Ascending aorta (tissue), 2 donors: ENCODE measurements at regions not wholly inside any gene's neighbourhood (a gene's known extent, or its start where the extent isn't known, plus 50 kb on each side); places are given as distances from the start of the nearest gene placed in this dataset.
"Not testable (repeated sequence)": the region's sequence is repeated elsewhere in the genome, so short reads cannot be mapped to it uniquely, and the experiment has no call there.

Source experiments
- DNase-seq, 2 donors: peaks; one replicate each; pipeline ENCODE4 v3.0.0-alpha.2; 2019; ENCODE audit warnings: low spot score in 2 of 2
- H3K27ac ChIP-seq, 2 donors: fragments of 200-600 bp; sonication (generic); one replicate each; pipeline ENCODE4 v1.5.1; 2016 to 2017; ENCODE audit warnings: mild to moderate bottlenecking in 1 of 2
- H3K27me3 ChIP-seq: fragments of 200-600 bp; sonication (generic); one replicate; pipeline ENCODE4 v1.5.1; 2017
- H3K36me3 ChIP-seq, 2 donors: fragments of 200-600 bp; sonication (generic); one replicate each; pipeline ENCODE4 v1.5.1; 2016
- H3K4me1 ChIP-seq, 2 donors: fragments of 200-600 bp; sonication (generic); one replicate each; pipeline ENCODE4 v1.5.1; 2016 to 2017; ENCODE audit warnings: mild to moderate bottlenecking in 1 of 2
- H3K4me3 ChIP-seq, 2 donors: fragments of 200-600 bp; sonication (generic); one replicate each; pipeline ENCODE4 v1.5.1; 2016 to 2017; ENCODE audit warnings: mild to moderate bottlenecking in 1 of 2
- H3K9me3 ChIP-seq, 2 donors: fragments of 200-600 bp; sonication (generic); one replicate each; pipeline ENCODE4 v1.5.1; 2016
- CTCF ChIP-seq, 3 experiments: fragments of 200-600 bp in 2 of 3; fragments of 450-650 bp in 1 of 3; sonication (generic) in 2 of 3; IDR thresholded peaks; one replicate each; pipeline ENCODE4 v1.5.1; 2016 to 2019; ENCODE audit warnings: antibody characterized with exemption in 3 of 3, mild to moderate bottlenecking in 1 of 3, moderate library complexity in 1 of 3
- intact Hi-C: fragments of 100-400 bp; cut with DNase I; formaldehyde crosslinking; loops from one replicate; pipeline ENCODE4 v1.15.1; 2023

GRCh38 chr1:221543529-221544120 lies 198.3 kb downstream of the DUSP10 start:
- Histone ChIP-seq H3K36me3 (no peaks in the 10 kb centered on the region), H3K4me1 (no peaks in the 10 kb centered on the region), H3K27ac (no peak overlapping the region), H3K27me3 (no peaks in the 10 kb centered on the region), H3K4me3 (no peak overlapping the region), H3K9me3 (no peaks in the 10 kb centered on the region)
- DNase-seq: no peak
- intact Hi-C loops: no loop called here
- TF ChIP-seq CTCF (IDR thresholded peaks at IDR 0.05): peak in 2 of 3 experiments; percentile 5 to 30

- H3K9me3 ChIP-seq: no peaks in the 10 kb centered on the region
- no peaks in the 10 kb centered on the region for H3K4me1 ChIP-seq
- H3K4me3 ChIP-seq: no peak overlapping the region
- no peaks in the 10 kb centered on the region for H3K36me3 ChIP-seq
- intact Hi-C loops: no loop called here
- no peak for TF ChIP-seq CTCF (IDR thresholded peaks at IDR 0.05)
- no peak overlapping the region for H3K27ac ChIP-seq
- no peak for DNase-seq
- no peaks in the 10 kb centered on the region for H3K27me3 ChIP-seq
Observed at GRCh38 chr1:221548942-221549341, 192.9 kb downstream of the DUSP10 start.

- H3K36me3 ChIP-seq: no peaks in the 10 kb centered on the region
- intact Hi-C loops: no loop called here
- H3K27me3 ChIP-seq: no peaks in the 10 kb centered on the region
- H3K27ac ChIP-seq: no peak overlapping the region
- TF ChIP-seq CTCF (IDR thresholded peaks at IDR 0.05): no peak
- H3K4me3 ChIP-seq: no peak overlapping the region
- DNase-seq: no peak
- no peaks in the 10 kb centered on the region for H3K4me1 ChIP-seq
- H3K9me3 ChIP-seq: no peaks in the 10 kb centered on the region
Observed at GRCh38 chr1:221549815-221550214, 192.1 kb downstream of the DUSP10 start.

GRCh38 chr1:221552792-221553191 lies 189.1 kb downstream of the DUSP10 start:
- intact Hi-C loops, H3K4me3 ChIP-seq, H3K27ac ChIP-seq, H3K36me3 ChIP-seq, DNase-seq, H3K4me1 ChIP-seq, H3K27me3 ChIP-seq, H3K9me3 ChIP-seq: not testable (repeated sequence)

- TF ChIP-seq CTCF (IDR thresholded peaks at IDR 0.05): no peak
- no peak for DNase-seq
- H3K4me1 ChIP-seq: no peaks in the 10 kb centered on the region
- no peak overlapping the region for H3K4me3 ChIP-seq
- no peak overlapping the region for H3K27ac ChIP-seq
- no peaks in the 10 kb centered on the region for H3K9me3 ChIP-seq
- no peaks in the 10 kb centered on the region for H3K27me3 ChIP-seq
- intact Hi-C loops: no loop called here
- no peaks in the 10 kb centered on the region for H3K36me3 ChIP-seq
Observed at GRCh38 chr1:221555689-221556433, 186.0 kb downstream of the DUSP10 start.

GRCh38 chr1:221556435-221556834 lies 185.5 kb downstream of the DUSP10 start:
- no peak for DNase-seq
- no peak for TF ChIP-seq CTCF (IDR thresholded peaks at IDR 0.05)
- Histone ChIP-seq H3K4me3 (no peak overlapping the region), H3K9me3 (no peaks in the 10 kb centered on the region), H3K36me3 (no peaks in the 10 kb centered on the region), H3K4me1 (no peaks in the 10 kb centered on the region), H3K27me3 (no peaks in the 10 kb centered on the region), H3K27ac (no peak overlapping the region)
- intact Hi-C loops: no loop called here
